ENCODE measurements at regions not wholly inside any gene's neighbourhood (a gene's known extent, or its start where the extent isn't known, plus 50 kb on each side); places are given as distances from the start of the nearest gene placed in this dataset.
A peak's percentile ranks its signal among the peaks of the same experiment; 100 is the strongest.

DNA sequence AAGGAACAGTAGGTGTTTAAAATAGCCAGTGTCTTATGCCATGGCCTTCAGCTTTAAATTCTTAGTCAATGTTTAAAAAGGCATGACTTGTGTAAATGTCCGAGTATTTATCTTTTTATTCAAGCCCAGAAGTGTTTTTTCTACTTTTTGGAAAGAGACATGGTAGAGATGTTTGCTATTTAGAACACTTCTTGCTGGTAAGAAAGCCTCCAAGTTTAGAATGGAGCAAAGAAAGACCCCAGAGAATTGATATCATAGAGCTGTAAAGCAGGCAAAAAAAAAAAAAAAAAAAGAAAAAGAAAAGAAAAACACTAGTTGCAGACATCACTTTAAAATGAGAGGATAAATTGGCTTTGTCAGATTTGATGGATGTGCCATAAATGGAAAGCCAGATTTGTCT is 375.1 kb downstream of the TMEM167A start:
- DNase-seq (ENCODE audit: low spot score): no peak

GRCh38 chr5:82699737-82700136 is 377.5 kb downstream of the TMEM167A start:
- no peak for DNase-seq (ENCODE audit: low spot score)

GRCh38 chr5:82698026-82698425 is 379.2 kb downstream of the TMEM167A start:
- DNase-seq (ENCODE audit: low spot score): no peak

- DNase-seq (ENCODE audit: low spot score): no peak
Observed at GRCh38 chr5:82694711-82695285, 382.4 kb downstream of the TMEM167A start.

DNA sequence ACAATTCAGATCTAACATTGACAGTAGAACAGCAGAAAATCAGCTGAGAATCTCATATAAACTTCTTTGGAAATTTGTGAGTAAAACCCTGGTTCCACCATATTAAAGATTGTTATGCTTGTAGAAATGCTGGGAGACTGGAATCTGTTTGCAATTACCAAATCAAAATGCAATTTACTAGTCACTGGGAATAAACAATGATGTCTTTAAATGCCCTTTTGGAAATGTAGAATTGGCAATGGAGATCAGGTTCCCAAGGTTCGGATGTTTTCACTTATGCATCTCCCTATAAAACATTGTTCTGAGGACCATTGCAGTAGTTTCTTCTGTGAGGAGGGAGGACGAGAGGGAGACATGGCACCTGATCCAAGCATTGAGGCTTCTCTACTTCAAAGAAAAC is 384.4 kb downstream of the TMEM167A start:
- no peak for DNase-seq (ENCODE audit: low spot score)

GRCh38 chr5:82684659-82685058 is 392.5 kb downstream of the TMEM167A start:
- DNase-seq (ENCODE audit: low spot score): no peak

DNA sequence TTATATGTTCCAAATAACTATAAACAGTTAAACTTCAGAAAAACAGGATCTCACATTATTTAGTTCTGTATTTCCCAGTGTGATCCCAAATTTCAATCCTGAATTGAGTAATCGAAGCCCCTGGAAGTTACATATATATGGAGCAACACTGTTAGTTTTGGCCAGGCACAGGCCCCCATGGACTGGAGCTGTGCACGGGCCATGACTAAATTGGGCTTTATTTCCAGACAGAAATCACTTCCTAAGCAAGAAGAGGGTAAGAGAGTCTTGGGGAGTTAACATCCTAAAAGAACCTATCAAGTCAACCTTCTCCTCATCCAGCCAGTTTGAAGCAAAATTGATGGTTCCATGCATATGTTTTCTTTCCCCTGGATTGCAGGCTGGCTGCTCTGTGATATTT is 393.0 kb downstream of the TMEM167A start:
- no peak for DNase-seq (ENCODE audit: low spot score)

- DNase-seq (ENCODE audit: low spot score): no peak
Observed at GRCh38 chr5:82679660-82680059, 397.5 kb downstream of the TMEM167A start.

GRCh38 chr5:82676661-82677060 is 398.5 kb upstream of the RPS23 start:
- DNase-seq (ENCODE audit: low spot score): no peak

DNA sequence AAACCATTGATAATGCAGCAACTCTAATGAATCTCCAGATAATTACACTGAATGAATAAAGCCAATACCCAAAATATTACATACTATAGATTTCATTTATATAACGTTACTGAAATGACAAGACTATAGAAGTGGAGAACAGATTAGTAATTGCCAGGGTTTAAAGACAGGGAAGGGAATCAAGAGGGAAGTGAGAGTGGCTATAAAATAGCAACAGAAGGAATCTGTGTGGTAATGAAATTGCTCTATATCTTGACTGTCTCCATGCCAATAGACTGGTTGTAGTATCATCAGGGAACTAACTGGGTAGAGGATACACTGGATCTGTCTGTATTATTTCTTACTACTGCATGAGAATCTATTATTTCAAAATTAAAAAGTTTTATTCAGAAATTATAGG is 396.5 kb upstream of the RPS23 start:
- no peak for DNase-seq (ENCODE audit: low spot score)

DNA sequence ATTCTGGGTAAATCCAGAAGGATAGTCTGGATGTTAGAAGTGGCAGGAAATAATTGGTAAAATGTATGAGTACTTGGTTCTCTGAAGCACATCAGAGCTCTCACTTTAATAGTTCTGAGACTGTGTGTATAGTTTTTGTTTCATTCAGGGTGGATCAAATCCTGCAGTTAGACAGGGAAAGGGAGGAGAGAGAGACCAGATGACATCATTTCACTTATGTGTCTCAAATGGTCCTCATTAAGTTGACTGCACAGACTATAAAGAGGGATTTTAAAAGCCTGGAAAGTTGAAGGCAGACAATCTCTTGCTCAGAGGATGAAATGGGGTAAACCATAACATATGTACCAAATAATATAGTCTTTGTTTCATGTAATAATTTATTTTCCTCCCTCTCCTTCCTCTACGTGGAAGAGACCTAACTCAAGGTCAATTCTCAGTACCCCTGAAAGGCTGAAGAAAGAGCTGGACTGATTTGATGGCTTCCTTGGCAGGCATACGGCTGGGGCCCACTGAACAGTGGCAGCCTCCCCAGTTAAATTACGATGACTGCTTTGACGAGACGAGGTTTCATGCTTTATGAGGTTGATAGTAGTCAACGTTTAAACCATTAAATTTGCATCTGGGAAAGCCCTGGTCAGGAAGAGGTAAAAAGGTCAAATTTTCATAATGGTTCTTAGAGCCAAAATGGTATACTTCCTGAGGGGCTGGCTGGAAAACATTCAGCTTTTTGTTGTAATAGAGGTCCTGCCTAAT is 395.1 kb upstream of the RPS23 start:
- peak; percentile 15 for DNase-seq (ENCODE audit: low spot score)

DNA sequence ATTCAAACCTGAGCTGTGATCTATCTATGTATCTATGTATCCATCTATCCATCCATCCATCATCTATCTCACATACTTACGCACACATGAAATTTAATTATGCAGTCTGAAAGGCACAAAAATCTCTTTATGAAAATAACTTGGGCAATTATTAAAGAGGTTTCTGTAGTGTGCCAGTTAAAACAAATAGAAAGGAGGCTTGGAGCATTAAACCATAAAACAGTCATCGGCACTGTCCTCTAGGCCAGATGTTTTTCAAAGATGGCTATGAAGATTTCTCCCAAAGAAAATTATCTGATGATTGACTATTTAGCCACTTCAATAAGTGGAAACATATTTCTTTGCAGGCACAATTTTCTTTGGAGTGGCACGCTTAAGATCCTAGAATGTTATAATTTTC is 392.5 kb upstream of the RPS23 start:
- no peak for DNase-seq (ENCODE audit: low spot score)

DNA sequence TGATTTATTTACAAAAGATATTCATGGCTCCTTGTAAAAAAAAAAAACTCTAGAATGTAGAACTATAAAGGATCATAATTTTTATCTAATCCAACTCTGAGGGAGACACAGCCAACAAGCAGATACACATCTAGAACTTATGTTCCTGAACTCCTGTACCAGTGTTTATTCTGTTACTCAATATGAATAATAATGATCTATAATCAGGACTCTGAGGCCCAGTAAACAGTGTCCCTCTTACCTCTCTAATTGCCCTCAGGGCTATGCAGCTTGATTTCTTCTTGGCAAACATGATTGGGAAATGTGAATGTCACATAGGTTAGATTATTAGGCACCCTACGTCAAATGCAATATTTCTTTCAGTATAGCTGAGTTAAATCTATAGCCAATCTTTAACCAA is 391.6 kb upstream of the RPS23 start:
- DNase-seq (ENCODE audit: low spot score): no peak

GRCh38 chr5:82666312-82666711 is 388.2 kb upstream of the RPS23 start:
- DNase-seq (ENCODE audit: low spot score): no peak

DNA sequence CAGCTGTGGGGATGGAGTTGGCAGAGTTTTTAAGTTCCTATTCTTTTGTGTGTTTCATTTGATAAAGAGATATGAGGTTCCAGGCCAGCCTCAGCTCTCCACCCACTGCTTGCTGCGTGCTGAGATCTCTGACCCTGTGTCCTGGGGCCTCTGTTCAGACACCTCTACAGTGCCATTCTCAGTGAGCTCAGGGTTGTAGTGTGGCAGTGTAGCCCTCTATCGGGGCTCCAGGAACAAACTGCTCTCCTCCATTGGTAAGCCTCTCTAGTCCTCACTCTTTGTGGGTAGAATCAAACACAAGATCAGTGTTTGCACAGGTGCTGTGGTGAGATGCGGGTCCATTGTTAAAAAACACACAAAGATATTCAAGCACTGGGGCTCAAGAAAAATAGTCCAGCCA is 386.6 kb upstream of the RPS23 start:
- no peak for DNase-seq (ENCODE audit: low spot score)

- no peak for DNase-seq (ENCODE audit: low spot score)
Observed at GRCh38 chr5:82663225-82663624, 385.1 kb upstream of the RPS23 start.

DNA sequence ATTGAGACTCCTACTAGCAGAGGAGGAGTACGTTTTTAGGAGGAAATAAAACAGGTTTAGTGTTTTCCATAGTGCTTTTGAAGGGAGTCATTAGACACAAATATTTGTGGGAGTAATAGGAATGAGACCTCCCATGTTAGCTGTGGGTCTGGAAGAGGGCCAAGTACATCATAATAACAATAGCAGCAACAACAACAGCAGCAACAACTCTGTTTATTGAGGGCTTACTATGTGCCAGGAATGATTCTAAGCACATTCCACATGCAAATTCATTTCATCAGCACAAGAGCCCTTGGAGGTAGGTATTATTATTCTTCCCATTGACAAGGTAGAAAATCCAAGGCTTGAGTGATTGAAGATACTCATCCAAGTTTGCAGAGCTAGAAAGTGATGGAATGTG is 384.2 kb upstream of the RPS23 start:
- DNase-seq (ENCODE audit: low spot score): no peak

- no peak for DNase-seq (ENCODE audit: low spot score)
Observed at GRCh38 chr5:82661933-82662332, 383.8 kb upstream of the RPS23 start.

DNA sequence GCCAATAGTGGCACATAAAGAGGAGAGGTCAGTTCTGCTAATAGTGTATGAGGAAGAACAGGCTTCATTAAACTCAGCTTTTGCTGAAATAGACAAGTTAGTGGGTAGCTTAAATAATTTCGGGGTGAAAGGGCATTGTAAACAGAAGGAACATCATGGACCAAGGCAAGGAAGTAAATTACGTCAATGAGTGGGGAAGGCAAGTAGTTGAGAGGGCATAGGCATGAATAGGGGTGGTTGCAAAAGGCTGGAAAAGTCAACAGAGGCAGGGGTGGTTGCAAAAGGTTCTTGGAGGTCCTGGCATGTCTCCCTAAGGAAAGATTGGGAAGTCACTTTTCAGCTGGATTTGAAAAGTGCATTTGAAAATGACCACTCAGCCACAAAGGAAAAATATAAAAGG is 383.3 kb upstream of the RPS23 start:
- no peak for DNase-seq (ENCODE audit: low spot score)

DNA sequence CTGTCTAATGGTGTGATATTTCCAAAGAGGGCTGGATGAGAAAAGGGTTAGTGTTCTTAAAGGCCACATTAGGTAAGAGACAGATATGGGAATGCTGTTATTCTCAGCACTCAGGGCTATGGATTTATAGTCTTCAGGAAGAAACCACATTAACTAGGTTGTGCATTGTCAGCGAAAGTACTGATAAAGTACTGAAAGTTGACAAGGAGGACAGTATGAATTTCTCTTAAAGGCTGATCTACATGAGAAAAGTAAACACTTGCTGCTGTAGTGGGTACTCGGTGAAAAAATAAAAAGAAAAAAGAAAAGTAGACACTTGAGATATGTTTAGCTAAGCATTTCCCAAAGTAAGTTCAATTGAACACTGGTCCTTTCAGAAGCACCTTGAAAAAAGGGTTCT is 381.0 kb upstream of the RPS23 start:
- DNase-seq (ENCODE audit: low spot score): peak; percentile 14

GRCh38 chr5:82657033-82657699 is 379.0 kb upstream of the RPS23 start:
- DNase-seq (ENCODE audit: low spot score): no peak

DNA sequence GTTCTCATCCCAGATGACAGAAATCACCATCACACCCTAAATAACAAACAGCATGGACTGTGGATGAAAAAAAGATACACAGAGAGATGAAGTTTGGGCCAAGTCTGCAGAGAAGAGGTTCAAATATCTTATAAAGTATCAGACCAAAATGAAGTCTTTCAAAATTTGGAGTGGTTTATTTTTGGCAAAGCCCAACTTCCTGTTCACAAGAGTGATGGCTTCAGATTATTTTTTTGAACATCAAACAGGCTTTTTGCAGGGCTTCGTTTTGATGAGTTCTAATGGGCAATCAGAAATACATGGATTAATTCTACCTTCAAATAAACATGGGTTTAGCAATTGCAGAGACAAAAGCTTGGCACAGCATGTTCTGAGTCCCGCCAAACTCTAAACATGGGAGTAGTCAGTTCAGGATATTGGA is 378.2 kb upstream of the RPS23 start:
- DNase-seq (ENCODE audit: low spot score): no peak

DNA sequence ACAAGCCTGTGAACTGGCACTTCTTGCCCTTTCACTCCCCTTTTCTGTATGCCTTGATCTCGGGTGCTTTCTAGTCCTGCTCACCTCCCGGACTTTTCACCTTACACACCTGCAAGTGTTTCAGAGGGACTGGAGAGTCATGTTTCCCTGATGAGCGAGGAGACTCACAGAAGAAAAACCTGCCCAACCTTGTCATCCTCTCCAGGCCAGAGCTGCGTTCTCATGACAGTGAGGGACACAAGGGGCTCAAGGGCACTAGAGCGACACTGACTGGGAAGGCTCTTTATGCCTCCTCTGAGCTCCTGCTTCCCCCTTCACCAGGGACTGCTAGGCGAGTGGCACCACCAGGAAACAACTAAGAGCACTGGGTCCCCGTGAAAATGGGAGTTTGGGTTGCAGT is 376.9 kb upstream of the RPS23 start:
- no peak for DNase-seq (ENCODE audit: low spot score)

Data from umbilical cord (tissue), 1 donor.